WTC11 (cell line): ENCODE measurements at regions not wholly inside any gene's neighbourhood (a gene's known extent, or its start where the extent isn't known, plus 50 kb on each side); places are given as distances from the start of the nearest gene placed in this dataset.

Source experiments
- ATAC-seq: fragments of 200-7000 bp; cut with Tn5 transposase; 2 replicates; pipeline ENCODE4 v1.10.0; 2021; ENCODE audit warnings: mild to moderate bottlenecking, moderate library complexity
- CTCF ChIA-PET: fragments of 300-600 bp; sonication (Branson Sonifier 250); formaldehyde crosslinking; loops from one replicate; lab custom pipeline; 2021; ENCODE audit warnings: antibody characterized with exemption; lab: Charles Lee
- POLR2A ChIA-PET: fragments of 350-600 bp; sonication (Branson Sonifier 250); formaldehyde crosslinking; loops from one replicate; lab custom pipeline; 2021; ENCODE audit warnings: antibody characterized with exemption; lab: Charles Lee
- DNase-seq: peaks from one replicate; pipeline ENCODE4 v3.0.0; 2021; ENCODE audit warnings: low spot score
- H3K27ac Mint-ChIP-seq: 2 replicates; pipeline ENCODE4 v1.8.0; 2021; ENCODE audit warnings: mixed read lengths
- H3K27me3 Mint-ChIP-seq: 2 replicates; pipeline ENCODE4 v1.8.0; 2021; ENCODE audit warnings: low read depth, mild to moderate bottlenecking, moderate library complexity, mixed read lengths
- H3K36me3 Mint-ChIP-seq: 2 replicates; pipeline ENCODE4 v1.8.0; 2021; ENCODE audit warnings: mixed read lengths
- H3K4me1 Mint-ChIP-seq: 2 replicates; pipeline ENCODE4 v1.8.0; 2022; ENCODE audit warnings: mixed read lengths
- H3K4me3 Mint-ChIP-seq: 2 replicates; pipeline ENCODE4 v1.8.0; 2021; ENCODE audit warnings: mild to moderate bottlenecking, moderate library complexity, mixed read lengths
- H3K9me3 Mint-ChIP-seq: 2 replicates; pipeline ENCODE4 v1.8.0; 2021; ENCODE audit warnings: mixed read lengths
- CREB1 ChIP-seq: sonication (generic); formaldehyde crosslinking; IDR thresholded peaks from 2 replicates; pipeline ENCODE4 v1.8.0; 2023; ENCODE audit warnings: mild to moderate bottlenecking, missing genetic modification reagents
- E2F4 ChIP-seq: sonication (generic); formaldehyde crosslinking; IDR thresholded peaks from 2 replicates; pipeline ENCODE4 v1.8.1; 2022; ENCODE audit warnings: low read depth, mild to moderate bottlenecking, moderate library complexity, missing genetic modification reagents, borderline replicate concordance
- ETV6 ChIP-seq: sonication (generic); formaldehyde crosslinking; IDR thresholded peaks from 2 replicates; pipeline ENCODE4 v1.8.1; 2022; ENCODE audit warnings: mild to moderate bottlenecking, missing genetic modification reagents
- FOXK1 ChIP-seq: sonication (generic); formaldehyde crosslinking; IDR thresholded peaks from 2 replicates; pipeline ENCODE4 v1.8.0; 2022; ENCODE audit warnings: mild to moderate bottlenecking, moderate library complexity, missing genetic modification reagents
- FOXP4 ChIP-seq: sonication (generic); formaldehyde crosslinking; IDR thresholded peaks from 2 replicates; pipeline ENCODE4 v1.8.0; 2022; ENCODE audit warnings: mild to moderate bottlenecking, missing genetic modification reagents
- JAZF1 ChIP-seq: fragments of 250-450 bp; sonication (Bioruptor Pico); IDR thresholded peaks from 2 replicates; pipeline ENCODE4 v1.9.0; 2021; ENCODE audit warnings: moderate library complexity, mild to moderate bottlenecking, inconsistent platforms
- KAT7 ChIP-seq: sonication (generic); formaldehyde crosslinking; IDR thresholded peaks from 2 replicates; pipeline ENCODE4 v1.8.1; 2023; ENCODE audit warnings: missing genetic modification reagents, mild to moderate bottlenecking, borderline replicate concordance
- MXD4 ChIP-seq: fragments of 250-450 bp; sonication (Bioruptor Pico); IDR thresholded peaks from 2 replicates; pipeline ENCODE4 v1.8.0; 2021; ENCODE audit warnings: mild to moderate bottlenecking, moderate library complexity, borderline replicate concordance
- MYBL2 ChIP-seq: sonication (generic); formaldehyde crosslinking; IDR thresholded peaks from 2 replicates; pipeline ENCODE4 v1.8.1; 2023; ENCODE audit warnings: mild to moderate bottlenecking, moderate library complexity, missing genetic modification reagents
- NFYB ChIP-seq: sonication (generic); formaldehyde crosslinking; conservative IDR thresholded peaks from 2 replicates; pipeline ENCODE4 v1.8.0; 2022; ENCODE audit warnings: low read depth, missing genetic modification reagents
- SOX15 ChIP-seq: fragments of 250-450 bp; sonication (Bioruptor Pico); IDR thresholded peaks from 2 replicates; pipeline ENCODE4 v1.9.0; 2021; ENCODE audit warnings: mild to moderate bottlenecking
- TCF7 ChIP-seq: sonication (generic); formaldehyde crosslinking; IDR thresholded peaks from 2 replicates; pipeline ENCODE4 v1.8.0; 2022; ENCODE audit warnings: mild to moderate bottlenecking, low read depth, missing genetic modification reagents, moderate library complexity
- TP53 ChIP-seq: sonication (generic); formaldehyde crosslinking; IDR thresholded peaks from 2 replicates; pipeline ENCODE4 v1.8.1; 2023; ENCODE audit warnings: mild to moderate bottlenecking, missing genetic modification reagents
- ZNF263 ChIP-seq: sonication (generic); formaldehyde crosslinking; IDR thresholded peaks from 2 replicates; pipeline ENCODE4 v1.8.1; 2022; ENCODE audit warnings: low read depth, mild to moderate bottlenecking, moderate library complexity, missing genetic modification reagents
- ZNF317 ChIP-seq: sonication (generic); formaldehyde crosslinking; IDR thresholded peaks from 2 replicates; pipeline ENCODE4 v1.8.1; 2023; ENCODE audit warnings: low read depth, mild to moderate bottlenecking, moderate library complexity, missing genetic modification reagents, borderline replicate concordance
- TF ChIP-seq, protein P1 (sequence below): fragments of 250-450 bp; sonication (Bioruptor Pico); IDR thresholded peaks from 2 replicates; pipeline ENCODE4 v1.9.0; 2021; ENCODE audit warnings: mild to moderate bottlenecking
- TF ChIP-seq, protein P2 (sequence below): sonication (generic); formaldehyde crosslinking; IDR thresholded peaks from 2 replicates; pipeline ENCODE4 v1.8.1; 2023; ENCODE audit warnings: mild to moderate bottlenecking, moderate library complexity, missing genetic modification reagents
- TF ChIP-seq, protein P3 (sequence below): fragments of 250-450 bp; sonication (Bioruptor Pico); IDR thresholded peaks from 2 replicates; pipeline ENCODE4 v2.1.2; 2022; ENCODE audit warnings: mild to moderate bottlenecking, moderate library complexity

DNA sequence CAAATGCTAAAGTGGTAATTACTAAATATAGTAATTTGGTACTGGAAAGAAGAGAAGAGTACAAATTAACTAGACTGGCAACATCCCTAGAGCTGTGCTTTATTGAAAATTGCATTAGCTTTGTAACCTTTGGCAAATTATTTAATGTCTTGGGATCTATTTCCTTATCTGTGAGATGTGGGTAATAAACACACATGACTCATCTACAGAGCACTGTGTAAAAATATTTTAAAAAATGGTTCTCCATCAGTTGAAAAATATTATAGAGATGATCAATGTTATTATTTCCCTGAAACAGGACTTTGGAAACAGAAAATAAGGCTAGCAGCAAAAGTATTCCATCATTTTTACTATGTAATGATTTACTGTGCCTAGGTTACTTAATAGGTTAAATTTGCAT is 1698.8 kb upstream of the CDH9 start (continued):
- TF ChIP-seq, protein P1, sequence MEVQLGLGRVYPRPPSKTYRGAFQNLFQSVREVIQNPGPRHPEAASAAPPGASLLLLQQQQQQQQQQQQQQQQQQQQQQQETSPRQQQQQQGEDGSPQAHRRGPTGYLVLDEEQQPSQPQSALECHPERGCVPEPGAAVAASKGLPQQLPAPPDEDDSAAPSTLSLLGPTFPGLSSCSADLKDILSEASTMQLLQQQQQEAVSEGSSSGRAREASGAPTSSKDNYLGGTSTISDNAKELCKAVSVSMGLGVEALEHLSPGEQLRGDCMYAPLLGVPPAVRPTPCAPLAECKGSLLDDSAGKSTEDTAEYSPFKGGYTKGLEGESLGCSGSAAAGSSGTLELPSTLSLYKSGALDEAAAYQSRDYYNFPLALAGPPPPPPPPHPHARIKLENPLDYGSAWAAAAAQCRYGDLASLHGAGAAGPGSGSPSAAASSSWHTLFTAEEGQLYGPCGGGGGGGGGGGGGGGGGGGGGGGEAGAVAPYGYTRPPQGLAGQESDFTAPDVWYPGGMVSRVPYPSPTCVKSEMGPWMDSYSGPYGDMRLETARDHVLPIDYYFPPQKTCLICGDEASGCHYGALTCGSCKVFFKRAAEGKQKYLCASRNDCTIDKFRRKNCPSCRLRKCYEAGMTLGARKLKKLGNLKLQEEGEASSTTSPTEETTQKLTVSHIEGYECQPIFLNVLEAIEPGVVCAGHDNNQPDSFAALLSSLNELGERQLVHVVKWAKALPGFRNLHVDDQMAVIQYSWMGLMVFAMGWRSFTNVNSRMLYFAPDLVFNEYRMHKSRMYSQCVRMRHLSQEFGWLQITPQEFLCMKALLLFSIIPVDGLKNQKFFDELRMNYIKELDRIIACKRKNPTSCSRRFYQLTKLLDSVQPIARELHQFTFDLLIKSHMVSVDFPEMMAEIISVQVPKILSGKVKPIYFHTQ (CRISPR knock-in tag) = no peak
- TF ChIP-seq FOXP4 (CRISPR knock-in tag) = no peak
- TF ChIP-seq ZNF317 = no peak
- no peak for TF ChIP-seq ETV6 (CRISPR knock-in tag)
- TF ChIP-seq, all 79 proteins: peak for 0

DNA sequence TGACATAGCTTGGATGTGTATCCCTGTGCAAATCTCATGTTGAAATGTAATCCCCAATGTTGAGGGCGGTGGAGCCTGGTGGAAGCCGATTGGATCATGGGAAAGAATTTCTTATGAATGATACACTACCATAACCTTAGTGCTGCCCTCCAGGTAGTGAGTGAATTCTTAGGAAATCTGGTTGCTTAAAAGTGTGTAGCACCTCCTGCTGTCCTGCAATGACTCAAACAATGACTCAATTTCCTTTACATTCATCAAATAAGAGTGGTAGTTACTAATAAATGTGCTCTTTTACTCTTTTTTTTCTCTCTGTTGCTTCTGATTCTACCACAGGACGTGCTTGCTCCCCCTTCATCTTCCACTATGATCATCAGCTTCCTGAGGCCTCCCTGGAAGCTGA is 1696.0 kb upstream of the CDH9 start:
- 0 out of 2 replicates have a peak, but pooled peaks cover 5% of the 10 kb centered on the region for H3K9me3 Mint-ChIP-seq
- ATAC-seq = 0 out of 2 replicates have a peak, but pooled peaks have one; percentile 36
- TF ChIP-seq KAT7 (CRISPR knock-in tag) (no peak), CREB1 (CRISPR knock-in tag) (no peak), FOXK1 (CRISPR knock-in tag) (no peak)
- TF ChIP-seq, all 79 proteins: peak for 0
- POLR2A ChIA-PET = no interaction called here
- DNase-seq = no peak
- Mint-ChIP-seq H3K27me3 (no peaks in the 10 kb centered on the region), H3K4me3 (no peak overlapping the region), H3K27ac (no peak overlapping the region), H3K36me3 (no peaks in the 10 kb centered on the region), H3K4me1 (peaks cover 11% of the 10 kb centered on the region)
- CTCF ChIA-PET = interaction anchor here (1.5 kb wide), 1 partner anchor 8 kb away, joined by 3 read pairs; no protein-coding TSS in a partner anchor

DNA sequence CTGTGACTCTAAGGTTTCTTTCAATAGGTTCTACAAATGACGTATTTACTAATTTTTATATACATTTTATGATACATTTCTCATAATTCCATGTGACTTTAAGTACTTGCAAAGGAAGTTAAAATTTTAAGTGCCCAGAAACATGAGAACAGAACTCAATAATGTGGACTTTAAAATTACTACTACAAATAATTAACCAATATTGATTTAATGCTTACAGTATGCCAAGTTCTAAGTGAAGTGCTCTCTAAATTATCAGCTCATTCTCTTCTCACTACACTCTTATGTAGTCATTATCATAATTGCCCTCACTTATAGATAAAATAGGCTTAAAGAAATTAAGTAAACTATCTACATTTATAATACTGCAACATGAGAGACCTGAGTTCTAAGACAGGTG is 1690.7 kb upstream of the CDH9 start:
- peaks cover 5% of the 10 kb centered on the region for H3K9me3 Mint-ChIP-seq
- POLR2A ChIA-PET = no interaction called here
- TF ChIP-seq NFYB (CRISPR knock-in tag) = no peak
- ATAC-seq (no peak), DNase-seq (no peak)
- no peaks in the 10 kb centered on the region for H3K36me3 Mint-ChIP-seq
- H3K4me1 Mint-ChIP-seq = peaks cover 5% of the 10 kb centered on the region
- CTCF ChIA-PET = no interaction called here
- no peaks in the 10 kb centered on the region for H3K27me3 Mint-ChIP-seq
- H3K4me3 Mint-ChIP-seq = no peak overlapping the region
- no peak overlapping the region for H3K27ac Mint-ChIP-seq

DNA sequence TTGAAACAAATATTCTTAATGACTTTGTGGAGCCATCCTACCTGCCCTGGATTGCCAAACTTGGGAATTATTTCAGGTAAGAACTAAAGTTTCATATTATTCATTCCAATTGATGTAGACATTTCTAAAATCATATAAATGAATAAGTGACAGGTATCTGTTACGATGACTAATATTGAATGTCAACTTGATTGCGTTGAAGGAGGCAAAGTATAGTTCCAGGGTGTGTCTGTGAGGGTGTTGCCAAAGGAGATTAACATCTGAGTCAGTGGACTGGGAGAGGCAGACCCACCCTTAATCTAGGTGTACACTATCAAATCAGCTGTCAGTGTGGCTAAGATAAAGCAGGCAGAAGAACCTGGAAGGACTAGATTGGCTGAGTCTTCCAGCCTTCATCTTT is 1688.4 kb upstream of the CDH9 start:
- no peak for ATAC-seq
- ChIA-PET POLR2A (no interaction called here), CTCF (no interaction called here)
- no peaks in the 10 kb centered on the region for H3K4me1 Mint-ChIP-seq
- no peak for DNase-seq
- H3K36me3 Mint-ChIP-seq = no peaks in the 10 kb centered on the region
- H3K9me3 Mint-ChIP-seq = peaks cover 9% of the 10 kb centered on the region
- no peak for TF ChIP-seq SOX15 (CRISPR knock-in tag)
- TF ChIP-seq CREB1 (CRISPR knock-in tag) = no peak
- no peak for TF ChIP-seq MYBL2
- no peak for TF ChIP-seq MXD4
- TF ChIP-seq JAZF1 (CRISPR knock-in tag) = no peak
- TF ChIP-seq, protein P2, sequence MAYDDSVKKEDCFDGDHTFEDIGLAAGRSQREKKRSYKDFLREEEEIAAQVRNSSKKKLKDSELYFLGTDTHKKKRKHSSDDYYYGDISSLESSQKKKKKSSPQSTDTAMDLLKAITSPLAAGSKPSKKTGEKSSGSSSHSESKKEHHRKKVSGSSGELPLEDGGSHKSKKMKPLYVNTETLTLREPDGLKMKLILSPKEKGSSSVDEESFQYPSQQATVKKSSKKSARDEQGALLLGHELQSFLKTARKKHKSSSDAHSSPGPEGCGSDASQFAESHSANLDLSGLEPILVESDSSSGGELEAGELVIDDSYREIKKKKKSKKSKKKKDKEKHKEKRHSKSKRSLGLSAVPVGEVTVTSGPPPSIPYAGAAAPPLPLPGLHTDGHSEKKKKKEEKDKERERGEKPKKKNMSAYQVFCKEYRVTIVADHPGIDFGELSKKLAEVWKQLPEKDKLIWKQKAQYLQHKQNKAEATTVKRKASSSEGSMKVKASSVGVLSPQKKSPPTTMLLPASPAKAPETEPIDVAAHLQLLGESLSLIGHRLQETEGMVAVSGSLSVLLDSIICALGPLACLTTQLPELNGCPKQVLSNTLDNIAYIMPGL (CRISPR knock-in tag) = no peak
- no peak for TF ChIP-seq E2F4 (CRISPR knock-in tag)
- no peak for TF ChIP-seq TCF7
- no peak for TF ChIP-seq ZNF263 (CRISPR knock-in tag)
- TF ChIP-seq, protein P3, sequence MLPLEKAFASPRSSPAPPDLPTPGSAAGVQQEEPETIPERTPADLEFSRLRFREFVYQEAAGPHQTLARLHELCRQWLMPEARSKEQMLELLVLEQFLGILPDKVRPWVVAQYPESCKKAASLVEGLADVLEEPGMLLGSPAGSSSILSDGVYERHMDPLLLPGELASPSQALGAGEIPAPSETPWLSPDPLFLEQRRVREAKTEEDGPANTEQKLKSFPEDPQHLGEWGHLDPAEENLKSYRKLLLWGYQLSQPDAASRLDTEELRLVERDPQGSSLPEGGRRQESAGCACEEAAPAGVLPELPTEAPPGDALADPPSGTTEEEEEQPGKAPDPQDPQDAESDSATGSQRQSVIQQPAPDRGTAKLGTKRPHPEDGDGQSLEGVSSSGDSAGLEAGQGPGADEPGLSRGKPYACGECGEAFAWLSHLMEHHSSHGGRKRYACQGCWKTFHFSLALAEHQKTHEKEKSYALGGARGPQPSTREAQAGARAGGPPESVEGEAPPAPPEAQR (CRISPR knock-in tag) = no peak
- TF ChIP-seq TP53 = no peak
- TF ChIP-seq, all 79 proteins: peak for 0
- Mint-ChIP-seq H3K27ac (no peak overlapping the region), H3K4me3 (no peak overlapping the region), H3K27me3 (no peaks in the 10 kb centered on the region)
